Right atrium auricular region (tissue), 2 donors: ENCODE measurements at regions not wholly inside any gene's neighbourhood (a gene's known extent, or its start where the extent isn't known, plus 50 kb on each side); places are given as distances from the start of the nearest gene placed in this dataset.
A peak's percentile ranks its signal among the peaks of the same experiment; 100 is the strongest.

ENCODE experiments used
- DNase-seq: peaks from one replicate; pipeline ENCODE4 v3.0.0-alpha.2; 2019; ENCODE audit warnings: low spot score
- H3K27ac ChIP-seq, 2 donors: fragments of 200-600 bp; sonication (generic); 1 replicate in 1 of 2; 2 replicates in 1 of 2; pipeline ENCODE4 v1.5.1; 2016 to 2019
- H3K27me3 ChIP-seq, 2 donors: fragments of 200-600 bp; sonication (generic); one replicate each; pipeline versions ENCODE4 v1.5.1 to v1.6.0; 2017 to 2019
- H3K36me3 ChIP-seq: fragments of 200-600 bp; sonication (generic); one replicate; pipeline ENCODE4 v1.5.1; 2016
- H3K4me1 ChIP-seq, 2 donors: fragments of 200-600 bp; sonication (generic); one replicate each; pipeline versions ENCODE4 v1.5.1 to v1.6.0; 2017 to 2019
- H3K4me3 ChIP-seq, 2 donors: fragments of 200-600 bp; sonication (generic); 1 replicate in 1 of 2; 2 replicates in 1 of 2; pipeline ENCODE4 v1.5.1; 2017 to 2019; ENCODE audit warnings: mild to moderate bottlenecking in 1 of 2, moderate library complexity in 1 of 2
- H3K9me3 ChIP-seq, 2 donors: fragments of 200-600 bp; sonication (generic); one replicate each; pipeline ENCODE4 v1.5.1; 2019
- CTCF ChIP-seq, 2 donors: fragments of 200-600 bp; sonication (generic); IDR thresholded peaks; one replicate each; pipeline ENCODE4 v1.5.1; 2019; ENCODE audit warnings: antibody characterized with exemption in 2 of 2

- Histone ChIP-seq H3K27me3 (no peaks in the 10 kb centered on the region), H3K36me3 (peaks cover 17% of the 10 kb centered on the region), H3K27ac (peak overlapping the region; percentile 78 to 83), H3K4me3 (no peak overlapping the region), H3K9me3 (no peaks in the 10 kb centered on the region), H3K4me1 (peaks cover 0 to 85% of the 10 kb centered on the region in 2 donors)
- no peak for DNase-seq
- no peak for TF ChIP-seq CTCF (IDR thresholded peaks at IDR 0.05)
Observed at GRCh38 chr7:130939321-130940095, 205.5 kb upstream of the KLF14 start.

- Histone ChIP-seq H3K27me3 (no peaks in the 10 kb centered on the region), H3K36me3 (peaks cover 20% of the 10 kb centered on the region), H3K27ac (peak overlapping the region; percentile 78 to 83), H3K4me1 (peaks cover 0 to 87% of the 10 kb centered on the region in 2 donors), H3K4me3 (peak overlapping the region in 1 of 2 donors; percentile 40), H3K9me3 (no peaks in the 10 kb centered on the region)
- TF ChIP-seq CTCF (IDR thresholded peaks at IDR 0.05), result no peak
- no peak for DNase-seq
Observed at GRCh38 chr7:130940326-130940725, 206.3 kb upstream of the KLF14 start.

- Histone ChIP-seq H3K36me3 (peaks cover 19% of the 10 kb centered on the region), H3K27me3 (no peaks in the 10 kb centered on the region), H3K9me3 (no peaks in the 10 kb centered on the region), H3K4me1 (peaks cover 0 to 82% of the 10 kb centered on the region in 2 donors), H3K27ac (peak overlapping the region; percentile 78 to 83), H3K4me3 (peak overlapping the region; percentile 31 to 40)
- DNase-seq, result no peak
- no peak for TF ChIP-seq CTCF (IDR thresholded peaks at IDR 0.05)
Observed at GRCh38 chr7:130940907-130941306, 206.9 kb upstream of the KLF14 start.

GRCh38 chr7:130941322-130942210, 207.6 kb upstream of the KLF14 start:
- peak overlapping the region; percentile 31 to 40 for H3K4me3 ChIP-seq
- H3K9me3 ChIP-seq, result no peaks in the 10 kb centered on the region
- H3K27ac ChIP-seq, result peak overlapping the region; percentile 78 to 83
- no peak for TF ChIP-seq CTCF (IDR thresholded peaks at IDR 0.05)
- no peaks in the 10 kb centered on the region for H3K27me3 ChIP-seq
- DNase-seq, result no peak
- H3K4me1 ChIP-seq, result peaks cover 0 to 76% of the 10 kb centered on the region in 2 donors
- peaks cover 19% of the 10 kb centered on the region for H3K36me3 ChIP-seq

GRCh38 chr7:130942211-130942964, 208.4 kb upstream of the KLF14 start:
- Histone ChIP-seq H3K27ac (peak overlapping the region; percentile 78 to 83), H3K27me3 (no peaks in the 10 kb centered on the region), H3K4me3 (peak overlapping the region in 1 of 2 donors; percentile 40), H3K9me3 (no peaks in the 10 kb centered on the region), H3K4me1 (peaks cover 0 to 68% of the 10 kb centered on the region in 2 donors), H3K36me3 (peaks cover 19% of the 10 kb centered on the region)
- no peak for TF ChIP-seq CTCF (IDR thresholded peaks at IDR 0.05)
- no peak for DNase-seq
